ENCODE measurements at regions not wholly inside any gene's neighbourhood (a gene's known extent, or its start where the extent isn't known, plus 50 kb on each side); places are given as distances from the start of the nearest gene placed in this dataset.

GRCh38 chr9:86859056-86859455 lies 88.2 kb downstream of the GAS1 start:
- no peak overlapping the region for H3K27ac Mint-ChIP-seq
- Histone ChIP-seq H3K4me2 (replicated peaks; ENCODE audit: low read depth, low read length, poor library complexity, severe bottlenecking) (no peak overlapping the region), H3K9me3 (ENCODE audit: control extremely low read depth in 1 of 3, control insufficient read depth in 2 of 3, insufficient read depth in 1 of 3, low read length in 2 of 3) (no peaks in the 10 kb centered on the region), H4K20me1 (ENCODE audit: control insufficient read depth, insufficient read depth, low read length, poor library complexity, severe bottlenecking) (no peaks in the 10 kb centered on the region), H3K27me3 (replicated peaks in 1 of 4; ENCODE audit: control extremely low read depth in 1 of 4, control insufficient read depth in 3 of 4, insufficient read depth in 4 of 4, low read length in 3 of 4) (no peaks in the 10 kb centered on the region), H3K9ac (ENCODE audit: low read length) (no peak overlapping the region), H2AFZ (ENCODE audit: insufficient read depth, low read depth, low read length, poor library complexity, severe bottlenecking) (no peak overlapping the region), H3K4me3 (ENCODE audit: control extremely low read depth in 1 of 5, extremely low read depth in 1 of 5, insufficient read depth in 1 of 5, low read depth in 2 of 5, low read length in 4 of 5) (no peak overlapping the region), H3K36me3 (replicated peaks in 1 of 2; ENCODE audit: control extremely low read depth in 1 of 2, control insufficient read depth in 1 of 2, extremely low read depth in 1 of 2, insufficient read depth in 2 of 2, low read length in 1 of 2) (no peaks in the 10 kb centered on the region), H3K27ac (ENCODE audit: low read length in 2 of 2) (no peak overlapping the region), H3K79me2 (ENCODE audit: control insufficient read depth, insufficient read depth, low read length) (no peaks in the 10 kb centered on the region), H3K4me1 (ENCODE audit: control insufficient read depth in 2 of 2, insufficient read depth in 2 of 2, low read length in 2 of 2) (no peaks in the 10 kb centered on the region)
- no CpG with 5 or more reads among the region's 3 CpGs for whole genome bisulfite sequencing (ENCODE audit: insufficient coverage)
- intact Hi-C loops (cut with micrococcal nuclease) = no loop called here
- DNase-seq (no peak), ATAC-seq (ENCODE audit: low read depth) (no peak)
- H3K27me3 Mint-ChIP-seq = no peaks in the 10 kb centered on the region
- no peaks in the 10 kb centered on the region for H3K4me1 Mint-ChIP-seq
- no peak overlapping the region for H3K4me3 Mint-ChIP-seq
- H3K9me3 Mint-ChIP-seq (ENCODE audit: insufficient read depth) = no peaks in the 10 kb centered on the region
- ChIA-PET POLR2A (no interaction called here), CTCF (no interaction called here)
- no peak for TF ChIP-seq EZH2 (IDR thresholded peaks at IDR 0.05; ENCODE audit: borderline replicate concordance, insufficient read depth, low read depth, low read length, poor library complexity, severe bottlenecking)
- TF ChIP-seq, protein P1, sequence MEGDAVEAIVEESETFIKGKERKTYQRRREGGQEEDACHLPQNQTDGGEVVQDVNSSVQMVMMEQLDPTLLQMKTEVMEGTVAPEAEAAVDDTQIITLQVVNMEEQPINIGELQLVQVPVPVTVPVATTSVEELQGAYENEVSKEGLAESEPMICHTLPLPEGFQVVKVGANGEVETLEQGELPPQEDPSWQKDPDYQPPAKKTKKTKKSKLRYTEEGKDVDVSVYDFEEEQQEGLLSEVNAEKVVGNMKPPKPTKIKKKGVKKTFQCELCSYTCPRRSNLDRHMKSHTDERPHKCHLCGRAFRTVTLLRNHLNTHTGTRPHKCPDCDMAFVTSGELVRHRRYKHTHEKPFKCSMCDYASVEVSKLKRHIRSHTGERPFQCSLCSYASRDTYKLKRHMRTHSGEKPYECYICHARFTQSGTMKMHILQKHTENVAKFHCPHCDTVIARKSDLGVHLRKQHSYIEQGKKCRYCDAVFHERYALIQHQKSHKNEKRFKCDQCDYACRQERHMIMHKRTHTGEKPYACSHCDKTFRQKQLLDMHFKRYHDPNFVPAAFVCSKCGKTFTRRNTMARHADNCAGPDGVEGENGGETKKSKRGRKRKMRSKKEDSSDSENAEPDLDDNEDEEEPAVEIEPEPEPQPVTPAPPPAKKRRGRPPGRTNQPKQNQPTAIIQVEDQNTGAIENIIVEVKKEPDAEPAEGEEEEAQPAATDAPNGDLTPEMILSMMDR (IDR thresholded peaks at IDR 0.05) = no peak

DNA sequence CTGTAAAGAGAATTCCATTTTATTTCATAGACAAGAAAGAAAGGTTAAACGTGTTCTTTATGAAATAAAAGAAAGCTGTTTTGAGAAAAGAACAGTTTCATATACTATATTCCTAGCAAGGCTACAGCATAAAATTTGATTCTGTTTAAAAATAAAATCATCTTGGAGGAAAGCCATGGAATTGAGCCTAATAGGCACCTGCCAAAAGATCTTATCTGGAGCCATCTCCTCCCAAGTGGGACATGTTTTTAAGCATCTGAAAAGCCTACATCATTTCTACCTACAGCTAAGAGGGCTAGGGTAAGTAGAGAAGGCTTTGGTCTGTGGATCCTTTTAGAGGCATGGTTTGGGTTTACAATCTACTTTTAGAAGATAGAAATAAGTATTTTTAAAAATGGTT lies 89.3 kb downstream of the GAS1 start:
- no peaks in the 10 kb centered on the region for H3K4me1 ChIP-seq (ENCODE audit: control insufficient read depth in 2 of 2, insufficient read depth in 2 of 2, low read length in 2 of 2)
- ATAC-seq (ENCODE audit: low read depth) = no peak
- intact Hi-C loops (cut with micrococcal nuclease) = no loop called here
- H3K4me2 ChIP-seq (replicated peaks; ENCODE audit: low read depth, low read length, poor library complexity, severe bottlenecking) = no peak overlapping the region
- no peak overlapping the region for H2AFZ ChIP-seq (ENCODE audit: insufficient read depth, low read depth, low read length, poor library complexity, severe bottlenecking)
- ChIA-PET CTCF (no interaction called here), POLR2A (no interaction called here)
- no peaks in the 10 kb centered on the region for H3K36me3 ChIP-seq (replicated peaks in 1 of 2; ENCODE audit: control extremely low read depth in 1 of 2, control insufficient read depth in 1 of 2, extremely low read depth in 1 of 2, insufficient read depth in 2 of 2, low read length in 1 of 2)
- DNase-seq = no peak
- H3K4me3 ChIP-seq (ENCODE audit: control extremely low read depth in 1 of 5, extremely low read depth in 1 of 5, insufficient read depth in 1 of 5, low read depth in 2 of 5, low read length in 4 of 5) = no peak overlapping the region
- H3K79me2 ChIP-seq (ENCODE audit: control insufficient read depth, insufficient read depth, low read length) = no peaks in the 10 kb centered on the region
- TF ChIP-seq, protein P1 (IDR thresholded peaks at IDR 0.05) = no peak
- no peak for TF ChIP-seq EZH2 (IDR thresholded peaks at IDR 0.05; ENCODE audit: borderline replicate concordance, insufficient read depth, low read depth, low read length, poor library complexity, severe bottlenecking)
- no peak overlapping the region for H3K4me3 Mint-ChIP-seq
- no peaks in the 10 kb centered on the region for H3K27me3 Mint-ChIP-seq
- H3K9ac ChIP-seq (ENCODE audit: low read length) = no peak overlapping the region
- no CpG with 5 or more reads among the region's 1 CpG for WGBS (ENCODE audit: insufficient coverage)
- no peak overlapping the region for H3K27ac Mint-ChIP-seq
- no peaks in the 10 kb centered on the region for H3K27me3 ChIP-seq (replicated peaks in 1 of 4; ENCODE audit: control extremely low read depth in 1 of 4, control insufficient read depth in 3 of 4, insufficient read depth in 4 of 4, low read length in 3 of 4)
- H4K20me1 ChIP-seq (ENCODE audit: control insufficient read depth, insufficient read depth, low read length, poor library complexity, severe bottlenecking) = no peaks in the 10 kb centered on the region
- no peaks in the 10 kb centered on the region for H3K9me3 ChIP-seq (ENCODE audit: control extremely low read depth in 1 of 3, control insufficient read depth in 2 of 3, insufficient read depth in 1 of 3, low read length in 2 of 3)
- no peaks in the 10 kb centered on the region for H3K9me3 Mint-ChIP-seq (ENCODE audit: insufficient read depth)
- H3K27ac ChIP-seq (ENCODE audit: low read length in 2 of 2) = no peak overlapping the region
- H3K4me1 Mint-ChIP-seq = no peaks in the 10 kb centered on the region
